Activated CD4-positive, alpha-beta T cell treated with anti-CD3 and anti-CD28 coated beads, Interleukin-2, amount 10 ng/mL, durations not matched to agents 24 days and 14 days (primary cell): ENCODE measurements at regions not wholly inside any gene's neighbourhood (a gene's known extent, or its start where the extent isn't known, plus 50 kb on each side); places are given as distances from the start of the nearest gene placed in this dataset.

Experiments
- DNase-seq: peaks from one replicate; pipeline ENCODE4 v3.0.0; 2022
- H3K27ac Mint-ChIP-seq: one replicate; pipeline ENCODE4 v1.8.0; 2022; ENCODE audit warnings: mild to moderate bottlenecking, mixed read lengths
- H3K27me3 Mint-ChIP-seq: one replicate; pipeline ENCODE4 v1.8.0; 2022; ENCODE audit warnings: mixed read lengths
- H3K36me3 Mint-ChIP-seq: one replicate; pipeline ENCODE4 v1.8.0; 2022; ENCODE audit warnings: low read depth, mild to moderate bottlenecking, mixed read lengths
- H3K4me1 Mint-ChIP-seq: one replicate; pipeline ENCODE4 v1.8.0; 2021; ENCODE audit warnings: mixed read lengths
- H3K4me3 Mint-ChIP-seq: one replicate; pipeline ENCODE4 v1.8.0; 2022; ENCODE audit warnings: mild to moderate bottlenecking, moderate library complexity, mixed read lengths
- H3K9me3 Mint-ChIP-seq: one replicate; pipeline ENCODE4 v1.8.0; 2021; ENCODE audit warnings: mixed read lengths
- intact Hi-C: fragments of 100-400 bp; cut with micrococcal nuclease; formaldehyde crosslinking; loops from one replicate; pipeline ENCODE4 v1.15.1; 2023

DNA sequence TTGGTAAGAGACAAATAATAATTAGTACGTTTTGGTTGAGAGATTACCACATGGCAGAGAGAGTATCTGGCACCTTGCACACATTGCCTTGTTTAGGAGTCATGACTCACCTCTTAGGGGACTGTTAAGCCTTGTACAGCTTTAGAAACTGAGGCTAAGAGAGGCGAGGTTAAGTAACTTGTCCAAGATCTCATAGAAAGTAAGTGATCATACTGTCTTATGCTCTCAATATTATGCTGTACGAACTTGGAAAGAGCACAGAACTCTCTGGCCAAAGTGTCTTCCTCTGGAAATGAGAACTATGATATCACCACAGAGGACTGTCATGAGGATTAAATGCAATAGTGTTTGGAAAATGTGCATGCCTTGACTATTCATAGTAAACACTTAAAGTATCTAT lies 249.0 kb downstream of the UTRN start:
- Mint-ChIP-seq H3K36me3 (peaks cover 56% of the 10 kb centered on the region), H3K27me3 (no peaks in the 10 kb centered on the region), H3K4me3 (no peak overlapping the region), H3K27ac (no peak overlapping the region), H3K9me3 (peaks cover 4% of the 10 kb centered on the region), H3K4me1 (no peaks in the 10 kb centered on the region)
- intact Hi-C loops: no loop called here
- DNase-seq: no peak

DNA sequence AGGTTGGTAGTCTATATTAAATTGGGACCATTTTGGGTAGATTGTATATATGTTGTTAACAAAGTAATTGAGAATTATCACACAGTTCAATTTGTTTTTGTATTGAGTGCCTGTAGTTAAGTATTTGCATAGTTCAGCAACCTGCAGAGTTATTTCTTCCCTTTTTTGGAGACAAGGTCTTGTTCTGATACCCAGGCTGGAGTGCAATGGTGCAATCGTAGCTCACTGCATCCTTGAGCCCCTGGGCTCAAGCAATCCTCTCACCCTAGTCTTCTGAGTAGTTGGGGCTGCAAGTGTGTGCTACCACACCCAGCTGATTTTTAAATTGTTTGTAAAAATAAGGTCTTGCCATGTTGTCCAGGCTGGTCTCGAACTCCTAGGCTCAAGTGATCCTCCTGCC lies 250.5 kb downstream of the UTRN start:
- Mint-ChIP-seq H3K36me3 (peaks cover 55% of the 10 kb centered on the region), H3K4me1 (no peaks in the 10 kb centered on the region)
- intact Hi-C loops: no loop called here

DNA sequence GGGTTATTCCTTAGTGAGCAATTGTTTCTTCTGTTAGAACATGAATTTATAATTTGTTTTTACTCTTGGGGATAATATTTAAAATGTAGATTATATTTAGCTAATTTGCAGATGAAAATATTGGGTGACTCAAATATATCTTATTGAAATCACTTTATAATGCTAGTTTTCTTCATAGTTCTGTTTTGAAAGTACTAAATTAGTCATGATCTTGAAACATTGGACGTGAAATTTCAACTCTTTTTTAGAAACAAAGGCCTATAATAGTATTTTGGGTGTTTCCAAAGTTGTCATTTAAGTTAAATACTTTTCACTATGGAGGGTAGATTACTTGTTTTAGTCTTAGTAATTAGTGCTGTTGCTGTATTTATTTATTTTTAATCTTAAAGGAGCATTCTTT lies 250.9 kb downstream of the UTRN start:
- Mint-ChIP-seq H3K36me3 (peaks cover 55% of the 10 kb centered on the region), H3K4me3 (no peak overlapping the region), H3K9me3 (peaks cover 5% of the 10 kb centered on the region), H3K27ac (no peak overlapping the region), H3K27me3 (no peaks in the 10 kb centered on the region), H3K4me1 (no peaks in the 10 kb centered on the region)
- no peak for DNase-seq
- intact Hi-C loops: no loop called here

More for the DNA sequence above, 250.5 kb downstream of the UTRN start:
- DNase-seq: no peak
- no peak overlapping the region for H3K4me3 Mint-ChIP-seq
- no peaks in the 10 kb centered on the region for H3K27me3 Mint-ChIP-seq
- H3K9me3 Mint-ChIP-seq: peaks cover 6% of the 10 kb centered on the region
- H3K27ac Mint-ChIP-seq: no peak overlapping the region

DNA sequence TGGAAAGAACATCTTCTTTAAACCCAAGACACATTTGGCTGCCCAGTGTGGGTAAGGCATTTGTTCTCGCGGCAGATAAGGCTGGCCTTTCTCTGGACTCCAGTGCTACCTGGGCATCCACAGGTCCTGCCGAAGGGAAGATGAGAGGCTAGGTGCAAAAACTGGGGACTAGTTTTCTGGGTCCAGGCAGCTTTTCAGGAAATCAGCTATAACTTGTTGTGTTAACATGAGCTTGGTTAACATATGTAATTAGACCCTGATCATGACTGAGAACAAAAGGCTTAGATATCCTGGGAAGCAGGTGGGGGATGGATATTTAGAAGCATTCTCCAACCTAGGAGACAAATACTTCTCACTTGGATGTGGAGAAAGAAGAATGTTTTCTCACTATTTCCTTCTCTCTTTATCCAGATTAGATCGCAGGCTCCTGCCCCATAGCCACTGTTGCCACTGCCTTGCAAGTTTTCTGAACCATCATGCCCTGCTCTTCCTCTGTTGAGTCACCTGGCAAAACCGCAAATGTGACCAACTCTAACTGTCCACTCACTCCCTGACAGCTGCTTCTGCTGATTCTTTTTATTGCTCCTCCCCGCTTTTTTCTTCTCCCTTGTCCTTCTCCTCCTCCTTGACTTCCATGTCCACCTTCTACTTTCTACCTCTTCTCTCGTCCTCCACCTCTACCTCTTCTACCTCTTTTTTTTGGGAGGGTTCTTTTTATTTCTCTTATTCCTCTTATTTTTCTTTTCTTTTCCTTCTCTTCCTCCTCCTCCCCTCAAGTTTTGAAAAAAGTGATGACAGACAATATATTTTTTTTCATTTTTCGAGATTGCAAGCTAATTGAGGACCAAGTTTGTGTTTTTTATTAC lies 258.1 kb downstream of the UTRN start:
- H3K4me3 Mint-ChIP-seq: no peak overlapping the region

DNA sequence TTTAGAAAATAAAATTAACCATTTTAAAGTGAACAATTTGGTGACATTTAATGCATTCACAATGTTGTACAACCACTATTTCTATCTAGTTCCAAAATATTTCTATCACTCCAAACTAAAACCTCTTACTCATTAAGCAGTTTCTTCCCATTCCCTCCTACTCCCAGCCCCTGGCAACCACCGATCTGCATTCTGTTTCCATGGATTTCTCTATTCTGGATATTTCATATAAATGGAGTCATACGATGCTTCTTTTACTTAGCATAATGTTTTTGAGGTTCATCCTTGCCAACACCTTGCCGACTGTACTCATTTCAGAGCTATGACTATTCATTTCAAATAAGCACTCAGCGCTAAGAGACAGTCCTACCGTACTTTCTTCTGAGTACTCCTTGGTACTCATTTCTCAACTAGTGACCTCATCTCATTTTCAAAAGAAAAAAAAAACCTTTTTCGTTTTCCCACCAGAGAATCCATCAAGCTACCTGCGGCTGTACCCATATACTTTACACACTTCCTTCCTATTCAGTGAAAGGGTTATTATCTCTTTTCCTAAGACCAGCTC lies 259.2 kb downstream of the UTRN start:
- Mint-ChIP-seq H3K27me3 (no peaks in the 10 kb centered on the region), H3K4me1 (peaks cover 9% of the 10 kb centered on the region), H3K9me3 (peaks cover 5% of the 10 kb centered on the region), H3K27ac (peak overlapping the region; percentile 78), H3K36me3 (peaks cover 62% of the 10 kb centered on the region), H3K4me3 (no peak overlapping the region)
- intact Hi-C loops: loop anchor here (2.0 kb wide), 1 partner anchor 14 kb away; no protein-coding TSS in a partner anchor
- DNase-seq: no peak

More for the DNA sequence above, 258.1 kb downstream of the UTRN start:
- Mint-ChIP-seq H3K27me3 (no peaks in the 10 kb centered on the region), H3K4me1 (peaks cover 9% of the 10 kb centered on the region), H3K9me3 (peaks cover 5% of the 10 kb centered on the region), H3K36me3 (peaks cover 62% of the 10 kb centered on the region), H3K27ac (peak overlapping the region; percentile 51)
- intact Hi-C loops: no loop called here
- DNase-seq: no peak

DNA sequence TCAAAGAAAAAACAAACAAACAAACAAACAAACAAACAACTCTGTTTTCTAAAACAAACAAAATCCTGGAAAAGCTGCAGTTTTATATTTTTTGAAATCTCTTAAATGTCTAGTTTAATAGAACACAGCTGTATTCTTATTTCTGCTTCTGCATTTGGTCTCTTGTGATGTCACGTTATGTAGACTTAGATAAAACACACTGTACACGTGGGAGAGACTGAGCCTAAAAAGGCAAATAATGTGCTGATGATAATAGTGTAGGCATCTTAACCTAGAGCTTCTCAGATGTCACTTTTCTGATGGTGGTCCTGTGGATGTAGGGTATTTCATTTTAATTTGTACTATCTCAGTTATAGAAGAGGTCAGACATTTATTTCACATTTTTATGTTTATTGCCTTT lies 261.7 kb downstream of the UTRN start:
- no peak overlapping the region for H3K27ac Mint-ChIP-seq
- intact Hi-C loops: no loop called here
- peaks cover 68% of the 10 kb centered on the region for H3K36me3 Mint-ChIP-seq
- no peaks in the 10 kb centered on the region for H3K27me3 Mint-ChIP-seq
- H3K9me3 Mint-ChIP-seq: no peaks in the 10 kb centered on the region
- peaks cover 9% of the 10 kb centered on the region for H3K4me1 Mint-ChIP-seq
- peak; percentile 10 for DNase-seq
- H3K4me3 Mint-ChIP-seq: no peak overlapping the region

DNA sequence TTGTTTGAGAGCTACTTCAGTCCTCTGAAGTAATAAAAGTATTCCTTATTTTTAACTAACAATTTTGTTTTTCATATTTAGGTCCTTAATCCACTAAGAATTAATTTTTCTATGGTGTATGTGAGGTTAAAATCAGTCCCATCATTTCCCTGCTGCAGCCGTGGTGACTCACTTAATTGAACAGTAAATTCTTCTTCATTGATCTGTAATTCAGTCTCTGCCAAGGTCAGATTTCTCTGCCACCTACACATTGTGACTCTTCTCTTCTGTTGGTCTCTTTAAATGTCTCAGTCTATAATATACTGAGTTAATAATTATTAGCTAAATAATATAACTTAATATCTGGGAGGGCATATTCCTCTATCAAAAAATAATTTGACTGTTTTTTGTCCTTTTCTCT lies 262.3 kb downstream of the UTRN start:
- Mint-ChIP-seq H3K4me3 (no peak overlapping the region), H3K27me3 (no peaks in the 10 kb centered on the region), H3K27ac (no peak overlapping the region), H3K36me3 (peaks cover 68% of the 10 kb centered on the region), H3K9me3 (no peaks in the 10 kb centered on the region), H3K4me1 (peaks cover 7% of the 10 kb centered on the region)
- intact Hi-C loops: no loop called here
- peak; percentile 4 for DNase-seq

DNA sequence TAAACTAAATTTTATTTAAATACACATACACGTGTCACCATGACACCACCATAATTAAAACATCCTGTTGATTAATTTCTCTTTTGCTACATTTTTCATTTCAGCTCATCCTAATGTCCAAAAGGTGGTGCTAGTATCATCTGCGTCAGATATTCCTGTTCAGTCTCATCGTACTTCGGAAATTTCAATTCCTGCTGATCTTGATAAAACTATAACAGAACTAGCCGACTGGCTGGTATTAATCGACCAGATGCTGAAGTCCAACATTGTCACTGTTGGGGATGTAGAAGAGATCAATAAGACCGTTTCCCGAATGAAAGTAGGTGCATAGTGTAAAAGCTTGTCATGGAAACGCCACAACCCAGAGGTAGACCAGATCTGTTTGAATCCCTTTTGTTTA lies 263.4 kb downstream of the UTRN start:
- Mint-ChIP-seq H3K4me3 (no peak overlapping the region), H3K4me1 (peaks cover 7% of the 10 kb centered on the region), H3K27me3 (no peaks in the 10 kb centered on the region), H3K9me3 (no peaks in the 10 kb centered on the region), H3K36me3 (peaks cover 65% of the 10 kb centered on the region), H3K27ac (no peak overlapping the region)
- intact Hi-C loops: no loop called here
- peak; percentile 30 for DNase-seq

DNA sequence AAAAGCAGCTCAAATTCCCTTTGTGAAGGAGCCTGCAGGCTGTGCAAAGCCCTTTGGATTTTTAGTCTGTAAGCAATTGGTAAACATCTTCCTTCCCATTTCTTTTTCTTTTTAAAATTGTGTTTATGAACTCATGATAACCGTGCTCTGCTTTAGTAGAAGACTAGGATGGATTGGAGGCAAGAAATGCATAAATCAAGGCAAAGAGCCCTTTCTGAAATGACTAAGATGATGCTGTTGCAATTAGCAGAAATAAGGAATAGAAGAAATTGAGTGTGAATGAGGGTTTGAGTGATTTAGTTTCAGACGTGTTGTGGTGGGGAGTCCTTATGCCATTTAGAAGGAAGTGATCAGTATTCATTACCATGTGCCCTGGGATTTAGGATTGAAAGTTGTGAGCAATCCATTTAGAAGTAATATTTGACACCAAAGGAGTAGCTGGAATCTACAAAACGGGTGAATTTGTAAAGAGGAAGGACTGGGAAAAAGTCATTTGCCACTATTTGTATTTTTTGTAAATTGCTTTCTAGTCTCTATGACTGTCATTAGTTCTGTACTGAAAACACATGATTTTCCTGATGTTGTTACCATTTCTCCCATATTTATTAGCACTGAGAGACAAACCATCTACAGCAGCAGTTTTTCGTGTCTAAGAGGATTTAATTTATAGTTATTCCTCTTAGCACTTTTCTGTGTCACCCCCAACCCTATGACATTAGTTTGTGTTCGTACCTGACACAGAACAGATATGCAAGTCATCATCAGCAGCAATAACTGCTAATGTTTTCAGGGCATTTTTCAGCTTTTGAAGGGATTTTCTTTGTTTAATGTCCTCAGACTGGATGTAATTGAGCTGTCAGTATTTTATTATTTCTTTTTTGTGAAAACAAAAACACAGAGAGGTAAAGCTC lies 265.0 kb downstream of the UTRN start:
- Mint-ChIP-seq H3K9me3 (no peaks in the 10 kb centered on the region), H3K4me3 (no peak overlapping the region), H3K27ac (no peak overlapping the region), H3K36me3 (peaks cover 63% of the 10 kb centered on the region), H3K27me3 (no peaks in the 10 kb centered on the region), H3K4me1 (peaks cover under 1% of the 10 kb centered on the region)
- intact Hi-C loops: no loop called here
- DNase-seq: peak; percentile 39

DNA sequence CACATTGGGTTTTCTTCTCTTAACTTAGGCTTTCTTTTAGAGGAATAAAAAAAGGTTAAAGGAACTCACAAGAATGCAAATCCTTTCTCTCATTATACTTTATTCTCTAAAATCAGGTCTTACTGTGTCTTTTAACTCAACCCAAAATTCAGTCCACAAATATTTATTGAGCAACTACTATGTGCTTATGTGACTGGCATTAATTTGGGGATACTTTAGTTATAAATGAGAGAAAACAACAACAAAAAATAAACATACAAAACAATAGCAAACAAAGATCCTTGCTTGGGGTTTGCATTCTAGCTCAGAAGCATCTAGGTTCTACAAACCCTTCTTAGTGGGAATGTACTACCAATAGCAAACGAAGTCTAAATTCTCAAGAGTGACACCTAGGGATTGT lies 266.2 kb downstream of the UTRN start:
- Mint-ChIP-seq H3K4me1 (peaks cover 2% of the 10 kb centered on the region), H3K4me3 (no peak overlapping the region), H3K27me3 (no peaks in the 10 kb centered on the region), H3K36me3 (peaks cover 68% of the 10 kb centered on the region), H3K9me3 (no peaks in the 10 kb centered on the region), H3K27ac (no peak overlapping the region)
- intact Hi-C loops: no loop called here
- DNase-seq: no peak

DNA sequence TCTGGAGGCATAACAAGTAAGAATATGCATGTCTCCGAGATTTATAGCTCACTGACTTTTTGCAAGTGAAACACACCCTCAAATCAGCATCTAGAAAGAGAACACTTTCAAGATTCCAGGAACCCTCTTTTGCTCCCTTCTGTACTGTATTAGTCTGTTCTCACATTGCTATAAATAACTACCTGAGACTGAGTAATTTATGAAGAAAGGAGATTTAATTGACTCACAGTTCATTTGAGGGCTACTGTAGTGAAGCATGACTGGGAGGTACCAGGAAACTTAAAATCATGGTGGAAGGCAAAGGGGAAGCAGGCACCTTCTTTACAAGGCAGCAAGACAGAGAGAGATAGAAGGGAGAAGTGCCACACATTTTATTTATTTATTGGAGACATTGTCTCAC lies 269.9 kb downstream of the UTRN start:
- Mint-ChIP-seq H3K4me3 (no peak overlapping the region), H3K27ac (peak overlapping the region; percentile 70), H3K27me3 (no peaks in the 10 kb centered on the region), H3K36me3 (peaks cover 60% of the 10 kb centered on the region), H3K4me1 (peaks cover 16% of the 10 kb centered on the region), H3K9me3 (no peaks in the 10 kb centered on the region)
- intact Hi-C loops: no loop called here
- DNase-seq: no peak

DNA sequence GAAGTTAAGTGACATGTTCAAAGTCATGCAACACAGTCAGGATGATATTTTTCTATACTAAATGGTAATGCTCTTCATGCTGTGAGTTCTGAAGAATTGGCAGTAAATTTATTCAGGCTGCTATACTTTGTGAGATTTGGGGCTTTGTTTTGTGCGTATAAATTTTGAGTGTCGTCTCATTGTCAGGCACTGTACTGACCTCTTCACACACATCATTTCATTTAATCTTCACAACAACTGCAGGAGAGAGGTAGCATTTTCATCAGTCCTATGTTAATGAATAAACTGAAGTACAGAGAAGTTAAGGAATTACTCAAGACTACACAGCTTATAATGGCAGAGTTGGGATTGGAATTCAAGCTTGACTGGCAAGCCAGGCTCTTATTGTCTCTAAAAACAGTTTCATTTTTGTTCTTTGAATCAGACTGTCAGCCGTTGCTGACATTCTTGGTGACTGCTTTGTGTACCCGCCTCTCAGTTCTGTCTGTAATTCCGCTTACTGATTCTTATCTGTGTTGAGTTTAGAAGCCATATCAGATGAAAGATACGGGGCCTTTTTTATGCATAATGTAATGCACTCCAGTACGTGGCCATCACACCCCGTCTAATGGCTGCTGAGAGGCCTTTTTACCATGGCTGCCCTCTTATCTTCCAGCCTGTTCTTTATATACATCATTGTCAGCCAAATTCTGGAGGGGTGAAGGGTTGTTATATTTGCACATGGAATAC lies 274.9 kb downstream of the UTRN start:
- Mint-ChIP-seq H3K27ac (peak overlapping the region; percentile 93), H3K9me3 (no peaks in the 10 kb centered on the region), H3K4me3 (peak overlapping the region; percentile 80), H3K36me3 (peaks cover 26% of the 10 kb centered on the region), H3K4me1 (peaks cover 28% of the 10 kb centered on the region), H3K27me3 (no peaks in the 10 kb centered on the region)
- DNase-seq: peak; percentile 87
- intact Hi-C loops: loop anchor here (1.0 to 2.0 kb wide), 3 partner anchors 15 to 37 kb away; no protein-coding TSS in a partner anchor

DNA sequence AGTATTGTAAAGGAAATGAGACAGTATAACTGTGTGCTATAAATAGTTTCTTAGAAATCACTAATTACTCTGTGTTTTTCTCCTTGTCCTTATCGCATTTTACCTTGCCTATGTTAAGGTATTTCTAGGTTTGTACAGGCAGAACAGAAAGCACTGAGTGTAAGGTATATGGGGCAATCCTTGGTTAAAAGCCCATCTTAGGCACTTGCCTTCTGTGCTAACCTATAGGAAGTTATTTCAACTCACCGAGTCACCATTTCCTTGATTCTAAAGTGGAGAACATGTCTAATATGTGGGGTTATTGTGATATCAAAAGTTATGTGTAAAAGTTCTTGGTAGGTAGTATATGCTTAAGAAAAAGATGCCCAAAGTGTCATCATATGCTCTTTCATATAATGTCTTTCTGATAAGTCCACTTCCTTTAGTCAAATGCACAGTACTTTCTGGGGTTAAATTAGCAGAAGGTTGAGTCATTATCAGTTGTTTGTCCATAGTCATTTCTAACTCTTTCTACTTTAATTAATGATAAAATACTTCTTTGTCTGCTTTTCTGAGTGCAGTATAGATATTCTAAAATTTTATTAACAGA lies 276.4 kb downstream of the UTRN start:
- no peaks in the 10 kb centered on the region for H3K27me3 Mint-ChIP-seq
- DNase-seq: peak; percentile 41
- intact Hi-C loops: no loop called here
- peaks cover 25% of the 10 kb centered on the region for H3K4me1 Mint-ChIP-seq
- H3K4me3 Mint-ChIP-seq: peak overlapping the region; percentile 12
- no peaks in the 10 kb centered on the region for H3K9me3 Mint-ChIP-seq
- peak overlapping the region; percentile 43 for H3K27ac Mint-ChIP-seq
- H3K36me3 Mint-ChIP-seq: peaks cover 14% of the 10 kb centered on the region
